ENCODE measurements at regions not wholly inside any gene's neighbourhood (a gene's known extent, or its start where the extent isn't known, plus 50 kb on each side); places are given as distances from the start of the nearest gene placed in this dataset.

GRCh38 chr5:2696156-2696807 lies 55.2 kb downstream of the IRX2 start:
- TF ChIP-seq, protein P1, sequence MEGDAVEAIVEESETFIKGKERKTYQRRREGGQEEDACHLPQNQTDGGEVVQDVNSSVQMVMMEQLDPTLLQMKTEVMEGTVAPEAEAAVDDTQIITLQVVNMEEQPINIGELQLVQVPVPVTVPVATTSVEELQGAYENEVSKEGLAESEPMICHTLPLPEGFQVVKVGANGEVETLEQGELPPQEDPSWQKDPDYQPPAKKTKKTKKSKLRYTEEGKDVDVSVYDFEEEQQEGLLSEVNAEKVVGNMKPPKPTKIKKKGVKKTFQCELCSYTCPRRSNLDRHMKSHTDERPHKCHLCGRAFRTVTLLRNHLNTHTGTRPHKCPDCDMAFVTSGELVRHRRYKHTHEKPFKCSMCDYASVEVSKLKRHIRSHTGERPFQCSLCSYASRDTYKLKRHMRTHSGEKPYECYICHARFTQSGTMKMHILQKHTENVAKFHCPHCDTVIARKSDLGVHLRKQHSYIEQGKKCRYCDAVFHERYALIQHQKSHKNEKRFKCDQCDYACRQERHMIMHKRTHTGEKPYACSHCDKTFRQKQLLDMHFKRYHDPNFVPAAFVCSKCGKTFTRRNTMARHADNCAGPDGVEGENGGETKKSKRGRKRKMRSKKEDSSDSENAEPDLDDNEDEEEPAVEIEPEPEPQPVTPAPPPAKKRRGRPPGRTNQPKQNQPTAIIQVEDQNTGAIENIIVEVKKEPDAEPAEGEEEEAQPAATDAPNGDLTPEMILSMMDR (IDR thresholded peaks at IDR 0.05): no peak
- no peak for TF ChIP-seq ZFX (IDR thresholded peaks at IDR 0.05; ENCODE audit: borderline replicate concordance)
- no peak overlapping the region for H3K27ac ChIP-seq

- no peak overlapping the region for H3K27ac ChIP-seq
- no peak for TF ChIP-seq ZFX (IDR thresholded peaks at IDR 0.05; ENCODE audit: borderline replicate concordance)
- TF ChIP-seq, protein P1 (IDR thresholded peaks at IDR 0.05): no peak
These were observed 56.1 kb downstream of the IRX2 start for GRCh38 chr5:2695200-2695891.

DNA sequence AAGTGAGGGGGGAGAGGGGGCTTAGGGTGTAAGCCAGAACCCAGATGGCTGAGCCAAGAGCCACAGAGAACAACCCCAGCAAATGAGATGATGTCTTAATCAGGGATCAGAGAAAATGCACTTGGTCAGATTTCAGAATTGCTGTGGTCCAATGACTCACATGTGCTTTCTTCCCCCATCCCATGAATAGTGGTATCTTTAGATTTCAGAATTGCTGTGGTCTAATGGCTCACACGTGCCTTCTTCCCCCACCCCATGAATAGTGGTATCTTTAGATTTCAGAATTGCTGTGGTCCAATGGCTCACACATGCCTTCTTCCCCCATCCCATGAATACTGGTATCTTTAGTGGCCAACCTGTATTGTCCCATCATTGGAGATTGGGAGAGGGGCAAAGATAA lies 59.9 kb downstream of the IRX2 start:
- TF ChIP-seq ZFX (IDR thresholded peaks at IDR 0.05; ENCODE audit: borderline replicate concordance): no peak
- TF ChIP-seq, protein P1 (IDR thresholded peaks at IDR 0.05): no peak

DNA sequence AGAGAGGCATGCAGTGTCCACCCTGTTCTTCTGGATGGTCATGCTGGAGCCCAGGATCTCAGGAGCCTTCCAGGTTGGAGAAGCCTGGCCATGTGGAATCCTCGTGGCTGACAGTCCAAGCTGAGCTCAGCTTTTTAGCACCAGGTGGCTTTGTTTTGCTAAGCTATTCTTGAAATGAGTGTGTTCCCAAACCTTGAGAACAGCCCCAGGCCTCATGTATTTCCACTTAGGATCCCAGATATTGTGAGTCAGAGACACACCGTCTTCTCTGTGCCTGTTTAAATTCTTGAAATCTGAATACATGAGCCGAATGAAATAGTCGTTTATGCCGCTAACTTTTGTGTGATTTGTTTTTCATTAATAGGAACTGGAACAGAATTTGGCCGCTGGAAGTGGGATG lies 61.2 kb downstream of the IRX2 start:
- no peak overlapping the region for H3K27ac ChIP-seq
- no peak for TF ChIP-seq ZFX (IDR thresholded peaks at IDR 0.05; ENCODE audit: borderline replicate concordance)
- TF ChIP-seq, protein P1 (IDR thresholded peaks at IDR 0.05): no peak

More for the DNA sequence above, 59.9 kb downstream of the IRX2 start:
- no peak overlapping the region for H3K27ac ChIP-seq

DNA sequence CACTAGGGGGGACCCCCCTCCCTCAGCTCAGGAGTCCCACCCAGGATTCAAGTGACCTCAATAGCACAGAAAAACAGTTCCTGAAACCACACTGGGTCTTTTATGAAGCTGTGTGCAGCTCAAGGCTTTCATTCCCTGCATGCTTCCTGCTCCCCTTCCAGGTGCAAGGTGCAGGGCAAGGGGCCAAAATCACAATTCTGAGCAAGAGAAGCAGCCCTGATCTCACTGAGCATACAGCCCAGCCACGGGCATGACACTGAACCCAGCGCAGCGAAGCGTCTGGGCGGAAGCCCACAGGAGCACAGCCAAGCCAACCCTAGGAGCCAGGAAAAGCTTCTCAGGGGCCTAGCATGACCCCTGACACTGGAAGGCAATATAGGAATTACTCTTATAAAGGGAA lies 62.9 kb downstream of the IRX2 start:
- TF ChIP-seq ZFX (IDR thresholded peaks at IDR 0.05; ENCODE audit: borderline replicate concordance): no peak
- TF ChIP-seq, protein P1 (IDR thresholded peaks at IDR 0.05): no peak
- H3K27ac ChIP-seq: no peak overlapping the region

GRCh38 chr5:2687746-2688145 lies 63.7 kb downstream of the IRX2 start:
- no peak overlapping the region for H3K27ac ChIP-seq
- TF ChIP-seq, protein P1 (IDR thresholded peaks at IDR 0.05): no peak
- no peak for TF ChIP-seq ZFX (IDR thresholded peaks at IDR 0.05; ENCODE audit: borderline replicate concordance)
